ENCODE measurements at regions not wholly inside any gene's neighbourhood (a gene's known extent, or its start where the extent isn't known, plus 50 kb on each side); places are given as distances from the start of the nearest gene placed in this dataset.

DNA sequence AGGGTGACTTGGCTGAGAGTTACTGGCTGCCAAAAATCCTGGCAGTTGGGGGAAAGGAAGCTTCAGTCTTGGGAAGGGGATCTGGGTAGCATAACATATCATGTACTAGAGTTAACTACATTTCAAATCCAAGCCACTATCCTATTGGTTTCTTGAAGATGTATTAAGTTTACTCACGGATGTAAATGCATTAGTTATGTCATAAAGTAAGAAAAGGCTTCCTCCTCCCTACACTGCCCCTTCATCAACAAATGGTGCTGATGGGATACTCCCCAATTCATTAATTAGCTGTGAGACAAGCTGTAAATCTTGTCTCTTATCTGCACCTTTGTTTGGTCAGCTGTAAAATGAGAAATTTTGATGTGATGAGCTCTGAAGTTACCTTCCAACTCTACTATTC is 150.1 kb upstream of the SOX5 start:
- TF ChIP-seq EZH2 (IDR thresholded peaks at IDR 0.05; ENCODE audit: low read length), result no peak
- TF ChIP-seq, protein P1, sequence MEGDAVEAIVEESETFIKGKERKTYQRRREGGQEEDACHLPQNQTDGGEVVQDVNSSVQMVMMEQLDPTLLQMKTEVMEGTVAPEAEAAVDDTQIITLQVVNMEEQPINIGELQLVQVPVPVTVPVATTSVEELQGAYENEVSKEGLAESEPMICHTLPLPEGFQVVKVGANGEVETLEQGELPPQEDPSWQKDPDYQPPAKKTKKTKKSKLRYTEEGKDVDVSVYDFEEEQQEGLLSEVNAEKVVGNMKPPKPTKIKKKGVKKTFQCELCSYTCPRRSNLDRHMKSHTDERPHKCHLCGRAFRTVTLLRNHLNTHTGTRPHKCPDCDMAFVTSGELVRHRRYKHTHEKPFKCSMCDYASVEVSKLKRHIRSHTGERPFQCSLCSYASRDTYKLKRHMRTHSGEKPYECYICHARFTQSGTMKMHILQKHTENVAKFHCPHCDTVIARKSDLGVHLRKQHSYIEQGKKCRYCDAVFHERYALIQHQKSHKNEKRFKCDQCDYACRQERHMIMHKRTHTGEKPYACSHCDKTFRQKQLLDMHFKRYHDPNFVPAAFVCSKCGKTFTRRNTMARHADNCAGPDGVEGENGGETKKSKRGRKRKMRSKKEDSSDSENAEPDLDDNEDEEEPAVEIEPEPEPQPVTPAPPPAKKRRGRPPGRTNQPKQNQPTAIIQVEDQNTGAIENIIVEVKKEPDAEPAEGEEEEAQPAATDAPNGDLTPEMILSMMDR (optimal IDR thresholded peaks at IDR 0.05 in 1 of 3, IDR thresholded peaks at IDR 0.05 in 1 of 3, conservative IDR thresholded peaks at IDR 0.05 in 1 of 3; ENCODE audit: extremely low read depth in 1 of 3, insufficient read depth in 2 of 3, low read length in 3 of 3), result no peak

Data from keratinocyte (primary cell).